GM23338 (cell line): ENCODE measurements at regions not wholly inside any gene's neighbourhood (a gene's known extent, or its start where the extent isn't known, plus 50 kb on each side); places are given as distances from the start of the nearest gene placed in this dataset.

Experiments used
- ATAC-seq: fragments of 200-7000 bp; cut with Tn5 transposase; 3 replicates; pipeline ENCODE4 v1.9.1; 2020
- DNase-seq: peaks from one replicate; pipeline ENCODE4 v3.0.0-alpha.2; 2015; ENCODE audit warnings: low spot score
- H2AFZ ChIP-seq: fragments of 200-600 bp; sonication (generic); 2 replicates; pipeline ENCODE4 v1.8.0; 2016; ENCODE audit warnings: antibody characterized with exemption, mild to moderate bottlenecking, moderate library complexity
- H3F3A ChIP-seq: fragments of 200-600 bp; sonication (generic); replicated peaks from 2 replicates; pipeline ENCODE4 v1.8.0; 2017; ENCODE audit warnings: antibody characterized with exemption, mixed run types, low read depth
- H3K27ac ChIP-seq: fragments of 200-600 bp; sonication (generic); 2 replicates; pipeline ENCODE4 v1.6.1; 2016; ENCODE audit warnings: low read depth
- H3K27me3 ChIP-seq: fragments of 200-600 bp; sonication (generic); 2 replicates; pipeline ENCODE4 v1.8.0; 2016; ENCODE audit warnings: mild to moderate bottlenecking, mixed run types, moderate library complexity; ENCODE audit not compliant: insufficient read depth
- H3K36me3 ChIP-seq: fragments of 200-600 bp; sonication (generic); 2 replicates; pipeline ENCODE4 v1.8.0; 2016; ENCODE audit warnings: mild to moderate bottlenecking; ENCODE audit not compliant: insufficient read depth
- H3K4me1 ChIP-seq: fragments of 200-600 bp; sonication (generic); 2 replicates; pipeline ENCODE4 v1.8.0; 2016; ENCODE audit warnings: mild to moderate bottlenecking, moderate library complexity; ENCODE audit not compliant: insufficient read depth
- H3K4me2 ChIP-seq: fragments of 200-600 bp; sonication (generic); 2 replicates; pipeline ENCODE4 v1.7.1; 2017; ENCODE audit warnings: mixed run types
- H3K4me3 ChIP-seq: fragments of 200-600 bp; sonication (generic); 2 replicates; pipeline ENCODE4 v1.6.1; 2016; ENCODE audit warnings: mixed run types
- H3K79me2 ChIP-seq: fragments of 200-600 bp; sonication (generic); replicated peaks from 2 replicates; pipeline ENCODE4 v1.8.0; 2017; ENCODE audit warnings: mild to moderate bottlenecking; ENCODE audit not compliant: insufficient read depth
- H3K9me2 ChIP-seq: fragments of 200-600 bp; sonication (generic); 2 replicates; pipeline ENCODE4 v1.8.0; 2017; ENCODE audit not compliant: insufficient read depth
- H4K20me1 ChIP-seq: fragments of 200-600 bp; sonication (generic); replicated peaks from 2 replicates; pipeline ENCODE4 v1.8.0; 2017; ENCODE audit warnings: mild to moderate bottlenecking; ENCODE audit not compliant: insufficient read depth
- H3K27ac Mint-ChIP-seq: 2 replicates; pipeline ENCODE4 v1.8.0; 2020; ENCODE audit warnings: inconsistent platforms, mild to moderate bottlenecking, moderate library complexity, mixed read lengths
- H3K27me3 Mint-ChIP-seq: 3 replicates; pipeline ENCODE4 v1.8.0; 2022; ENCODE audit warnings: low read depth, mild to moderate bottlenecking, moderate library complexity, mixed read lengths, inconsistent platforms; ENCODE audit not compliant: insufficient read depth, poor library complexity
- H3K36me3 Mint-ChIP-seq: 3 replicates; pipeline ENCODE4 v1.8.0; 2021; ENCODE audit warnings: low read depth, mild to moderate bottlenecking, inconsistent platforms, moderate library complexity, mixed read lengths
- H3K4me1 Mint-ChIP-seq: 3 replicates; pipeline ENCODE4 v1.8.0; 2020; ENCODE audit warnings: mild to moderate bottlenecking, inconsistent platforms, mixed read lengths
- H3K4me3 Mint-ChIP-seq: 3 replicates; pipeline ENCODE4 v1.8.0; 2021; ENCODE audit warnings: moderate library complexity, mild to moderate bottlenecking, inconsistent platforms, mixed read lengths
- H3K9me3 Mint-ChIP-seq: 3 replicates; pipeline ENCODE4 v1.8.0; 2020; ENCODE audit warnings: moderate library complexity, mild to moderate bottlenecking, inconsistent platforms, mixed read lengths
- CREB1 ChIP-seq: fragments of 250-450 bp; sonication (Bioruptor Pico); IDR thresholded peaks from 2 replicates; pipeline ENCODE4 v1.5.0; 2020; ENCODE audit warnings: low read depth, mild to moderate bottlenecking, moderate library complexity
- EZH2 ChIP-seq: fragments of 200-600 bp; sonication (generic); IDR thresholded peaks from one replicate; pipeline ENCODE4 v1.8.0; 2017; ENCODE audit warnings: antibody characterized with exemption, mild to moderate bottlenecking, low read depth; ENCODE audit not compliant: unreplicated experiment
- EZH2phosphoT487 ChIP-seq: fragments of 200-600 bp; sonication (generic); IDR thresholded peaks from one replicate; pipeline ENCODE4 v1.8.1; 2018; ENCODE audit warnings: antibody characterized with exemption; ENCODE audit not compliant: unreplicated experiment
- JUNB ChIP-seq: IDR thresholded peaks from one replicate; pipeline ENCODE4 v1.6.1; 2016; ENCODE audit warnings: antibody characterized with exemption; ENCODE audit not compliant: unreplicated experiment
- NANOG ChIP-seq: IDR thresholded peaks from 2 replicates; pipeline ENCODE4 v1.6.1; 2016; ENCODE audit warnings: antibody characterized with exemption, borderline replicate concordance
- POLR2AphosphoS5 ChIP-seq: IDR thresholded peaks from 2 replicates; pipeline ENCODE4 v1.6.1; 2016; ENCODE audit warnings: antibody characterized with exemption, low read depth
- REST ChIP-seq: IDR thresholded peaks from one replicate; pipeline ENCODE4 v1.6.1; 2018; ENCODE audit warnings: antibody characterized with exemption; ENCODE audit not compliant: unreplicated experiment
- STAT1 ChIP-seq: IDR thresholded peaks from one replicate; pipeline ENCODE4 v1.6.1; 2016; ENCODE audit warnings: antibody characterized with exemption; ENCODE audit not compliant: unreplicated experiment
- ZNF114 ChIP-seq: fragments of 250-450 bp; sonication (Bioruptor Pico); IDR thresholded peaks from 2 replicates; pipeline ENCODE4 v1.5.0; 2020; ENCODE audit warnings: mild to moderate bottlenecking, moderate library complexity
- ZNF331 ChIP-seq: fragments of 250-450 bp; sonication (Bioruptor Pico); IDR thresholded peaks from 2 replicates; pipeline ENCODE4 v1.5.0; 2020; ENCODE audit warnings: low read depth, mild to moderate bottlenecking, moderate library complexity
- TF ChIP-seq, protein P1 (sequence below): fragments of 250-450 bp; sonication (Bioruptor Pico); IDR thresholded peaks from 2 replicates; pipeline ENCODE4 v1.5.0; 2020; ENCODE audit warnings: mild to moderate bottlenecking, moderate library complexity
- TF ChIP-seq, protein P2 (sequence below): IDR thresholded peaks from 2 replicates; pipeline ENCODE4 v1.6.1; 2016; ENCODE audit warnings: antibody characterized with exemption
- TF ChIP-seq, protein P3 (sequence below), 2 experiments: fragments of 200-600 bp in 1 of 2; sonication (generic) in 1 of 2; conservative IDR thresholded peaks; 2 replicates each; pipeline versions ENCODE4 v1.5.1 to v1.6.1; 2016 to 2017; ENCODE audit warnings: antibody characterized with exemption in 2 of 2, low read depth in 2 of 2, mild to moderate bottlenecking in 2 of 2, moderate library complexity in 1 of 2

GRCh38 chr17:11140501-11140900 is 100.5 kb upstream of the SHISA6 start:
- Histone ChIP-seq H3K27me3 (no peaks in the 10 kb centered on the region), H3F3A (no peaks in the 10 kb centered on the region), H2AFZ (no peak overlapping the region), H4K20me1 (no peaks in the 10 kb centered on the region), H3K4me2 (no peak overlapping the region), H3K36me3 (no peaks in the 10 kb centered on the region; the same call in 1 of the 2 replicates), H3K4me3 (no peak overlapping the region), H3K4me1 (no peaks in the 10 kb centered on the region), H3K79me2 (no peaks in the 10 kb centered on the region), H3K27ac (no peak overlapping the region), H3K9me2 (no peaks in the 10 kb centered on the region)
- no peak for ATAC-seq
- H3K4me1 Mint-ChIP-seq = no peaks in the 10 kb centered on the region
- DNase-seq = no peak
- H3K36me3 Mint-ChIP-seq = peaks cover 20% of the 10 kb centered on the region
- no peak overlapping the region for H3K4me3 Mint-ChIP-seq
- no peaks in the 10 kb centered on the region for H3K27me3 Mint-ChIP-seq
- H3K27ac Mint-ChIP-seq = no peak overlapping the region
- peaks cover 99% of the 10 kb centered on the region for H3K9me3 Mint-ChIP-seq
- TF ChIP-seq, protein P1, sequence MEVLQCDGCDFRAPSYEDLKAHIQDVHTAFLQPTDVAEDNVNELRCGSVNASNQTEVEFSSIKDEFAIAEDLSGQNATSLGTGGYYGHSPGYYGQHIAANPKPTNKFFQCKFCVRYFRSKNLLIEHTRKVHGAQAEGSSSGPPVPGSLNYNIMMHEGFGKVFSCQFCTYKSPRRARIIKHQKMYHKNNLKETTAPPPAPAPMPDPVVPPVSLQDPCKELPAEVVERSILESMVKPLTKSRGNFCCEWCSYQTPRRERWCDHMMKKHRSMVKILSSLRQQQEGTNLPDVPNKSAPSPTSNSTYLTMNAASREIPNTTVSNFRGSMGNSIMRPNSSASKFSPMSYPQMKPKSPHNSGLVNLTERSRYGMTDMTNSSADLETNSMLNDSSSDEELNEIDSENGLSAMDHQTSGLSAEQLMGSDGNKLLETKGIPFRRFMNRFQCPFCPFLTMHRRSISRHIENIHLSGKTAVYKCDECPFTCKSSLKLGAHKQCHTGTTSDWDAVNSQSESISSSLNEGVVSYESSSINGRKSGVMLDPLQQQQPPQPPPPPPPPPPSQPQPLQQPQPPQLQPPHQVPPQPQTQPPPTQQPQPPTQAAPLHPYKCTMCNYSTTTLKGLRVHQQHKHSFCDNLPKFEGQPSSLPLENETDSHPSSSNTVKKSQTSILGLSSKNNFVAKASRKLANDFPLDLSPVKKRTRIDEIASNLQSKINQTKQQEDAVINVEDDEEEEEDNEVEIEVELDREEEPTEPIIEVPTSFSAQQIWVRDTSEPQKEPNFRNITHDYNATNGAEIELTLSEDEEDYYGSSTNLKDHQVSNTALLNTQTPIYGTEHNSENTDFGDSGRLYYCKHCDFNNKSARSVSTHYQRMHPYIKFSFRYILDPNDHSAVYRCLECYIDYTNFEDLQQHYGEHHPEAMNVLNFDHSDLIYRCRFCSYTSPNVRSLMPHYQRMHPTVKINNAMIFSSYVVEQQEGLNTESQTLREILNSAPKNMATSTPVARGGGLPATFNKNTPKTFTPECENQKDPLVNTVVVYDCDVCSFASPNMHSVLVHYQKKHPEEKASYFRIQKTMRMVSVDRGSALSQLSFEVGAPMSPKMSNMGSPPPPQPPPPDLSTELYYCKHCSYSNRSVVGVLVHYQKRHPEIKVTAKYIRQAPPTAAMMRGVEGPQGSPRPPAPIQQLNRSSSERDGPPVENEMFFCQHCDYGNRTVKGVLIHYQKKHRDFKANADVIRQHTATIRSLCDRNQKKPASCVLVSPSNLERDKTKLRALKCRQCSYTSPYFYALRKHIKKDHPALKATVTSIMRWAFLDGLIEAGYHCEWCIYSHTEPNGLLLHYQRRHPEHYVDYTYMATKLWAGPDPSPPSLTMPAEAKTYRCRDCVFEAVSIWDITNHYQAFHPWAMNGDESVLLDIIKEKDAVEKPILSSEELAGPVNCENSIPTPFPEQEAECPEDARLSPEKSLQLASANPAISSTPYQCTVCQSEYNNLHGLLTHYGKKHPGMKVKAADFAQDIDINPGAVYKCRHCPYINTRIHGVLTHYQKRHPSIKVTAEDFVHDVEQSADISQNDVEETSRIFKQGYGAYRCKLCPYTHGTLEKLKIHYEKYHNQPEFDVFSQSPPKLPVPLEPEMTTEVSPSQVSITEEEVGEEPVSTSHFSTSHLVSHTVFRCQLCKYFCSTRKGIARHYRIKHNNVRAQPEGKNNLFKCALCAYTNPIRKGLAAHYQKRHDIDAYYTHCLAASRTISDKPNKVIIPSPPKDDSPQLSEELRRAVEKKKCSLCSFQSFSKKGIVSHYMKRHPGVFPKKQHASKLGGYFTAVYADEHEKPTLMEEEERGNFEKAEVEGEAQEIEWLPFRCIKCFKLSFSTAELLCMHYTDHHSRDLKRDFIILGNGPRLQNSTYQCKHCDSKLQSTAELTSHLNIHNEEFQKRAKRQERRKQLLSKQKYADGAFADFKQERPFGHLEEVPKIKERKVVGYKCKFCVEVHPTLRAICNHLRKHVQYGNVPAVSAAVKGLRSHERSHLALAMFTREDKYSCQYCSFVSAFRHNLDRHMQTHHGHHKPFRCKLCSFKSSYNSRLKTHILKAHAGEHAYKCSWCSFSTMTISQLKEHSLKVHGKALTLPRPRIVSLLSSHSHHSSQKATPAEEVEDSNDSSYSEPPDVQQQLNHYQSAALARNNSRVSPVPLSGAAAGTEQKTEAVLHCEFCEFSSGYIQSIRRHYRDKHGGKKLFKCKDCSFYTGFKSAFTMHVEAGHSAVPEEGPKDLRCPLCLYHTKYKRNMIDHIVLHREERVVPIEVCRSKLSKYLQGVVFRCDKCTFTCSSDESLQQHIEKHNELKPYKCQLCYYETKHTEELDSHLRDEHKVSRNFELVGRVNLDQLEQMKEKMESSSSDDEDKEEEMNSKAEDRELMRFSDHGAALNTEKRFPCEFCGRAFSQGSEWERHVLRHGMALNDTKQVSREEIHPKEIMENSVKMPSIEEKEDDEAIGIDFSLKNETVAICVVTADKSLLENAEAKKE (CRISPR knock-in tag) = no peak
- TF ChIP-seq CREB1 (CRISPR knock-in tag) (no peak), JUNB (no peak), NANOG (no peak), ZNF331 (CRISPR knock-in tag) (no peak), STAT1 (no peak), ZNF114 (CRISPR knock-in tag) (no peak), EZH2 (no peak), REST (no peak), EZH2phosphoT487 (no peak), POLR2AphosphoS5 (no peak)
- TF ChIP-seq, protein P2, sequence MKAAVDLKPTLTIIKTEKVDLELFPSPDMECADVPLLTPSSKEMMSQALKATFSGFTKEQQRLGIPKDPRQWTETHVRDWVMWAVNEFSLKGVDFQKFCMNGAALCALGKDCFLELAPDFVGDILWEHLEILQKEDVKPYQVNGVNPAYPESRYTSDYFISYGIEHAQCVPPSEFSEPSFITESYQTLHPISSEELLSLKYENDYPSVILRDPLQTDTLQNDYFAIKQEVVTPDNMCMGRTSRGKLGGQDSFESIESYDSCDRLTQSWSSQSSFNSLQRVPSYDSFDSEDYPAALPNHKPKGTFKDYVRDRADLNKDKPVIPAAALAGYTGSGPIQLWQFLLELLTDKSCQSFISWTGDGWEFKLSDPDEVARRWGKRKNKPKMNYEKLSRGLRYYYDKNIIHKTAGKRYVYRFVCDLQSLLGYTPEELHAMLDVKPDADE = no peak
- TF ChIP-seq, protein P3, sequence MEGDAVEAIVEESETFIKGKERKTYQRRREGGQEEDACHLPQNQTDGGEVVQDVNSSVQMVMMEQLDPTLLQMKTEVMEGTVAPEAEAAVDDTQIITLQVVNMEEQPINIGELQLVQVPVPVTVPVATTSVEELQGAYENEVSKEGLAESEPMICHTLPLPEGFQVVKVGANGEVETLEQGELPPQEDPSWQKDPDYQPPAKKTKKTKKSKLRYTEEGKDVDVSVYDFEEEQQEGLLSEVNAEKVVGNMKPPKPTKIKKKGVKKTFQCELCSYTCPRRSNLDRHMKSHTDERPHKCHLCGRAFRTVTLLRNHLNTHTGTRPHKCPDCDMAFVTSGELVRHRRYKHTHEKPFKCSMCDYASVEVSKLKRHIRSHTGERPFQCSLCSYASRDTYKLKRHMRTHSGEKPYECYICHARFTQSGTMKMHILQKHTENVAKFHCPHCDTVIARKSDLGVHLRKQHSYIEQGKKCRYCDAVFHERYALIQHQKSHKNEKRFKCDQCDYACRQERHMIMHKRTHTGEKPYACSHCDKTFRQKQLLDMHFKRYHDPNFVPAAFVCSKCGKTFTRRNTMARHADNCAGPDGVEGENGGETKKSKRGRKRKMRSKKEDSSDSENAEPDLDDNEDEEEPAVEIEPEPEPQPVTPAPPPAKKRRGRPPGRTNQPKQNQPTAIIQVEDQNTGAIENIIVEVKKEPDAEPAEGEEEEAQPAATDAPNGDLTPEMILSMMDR (conservative IDR thresholded peaks at IDR 0.05; ENCODE audit: low read depth in 2 of 2) = no peak
